ENCODE measurements at regions not wholly inside any gene's neighbourhood (a gene's known extent, or its start where the extent isn't known, plus 50 kb on each side); places are given as distances from the start of the nearest gene placed in this dataset.

DNA sequence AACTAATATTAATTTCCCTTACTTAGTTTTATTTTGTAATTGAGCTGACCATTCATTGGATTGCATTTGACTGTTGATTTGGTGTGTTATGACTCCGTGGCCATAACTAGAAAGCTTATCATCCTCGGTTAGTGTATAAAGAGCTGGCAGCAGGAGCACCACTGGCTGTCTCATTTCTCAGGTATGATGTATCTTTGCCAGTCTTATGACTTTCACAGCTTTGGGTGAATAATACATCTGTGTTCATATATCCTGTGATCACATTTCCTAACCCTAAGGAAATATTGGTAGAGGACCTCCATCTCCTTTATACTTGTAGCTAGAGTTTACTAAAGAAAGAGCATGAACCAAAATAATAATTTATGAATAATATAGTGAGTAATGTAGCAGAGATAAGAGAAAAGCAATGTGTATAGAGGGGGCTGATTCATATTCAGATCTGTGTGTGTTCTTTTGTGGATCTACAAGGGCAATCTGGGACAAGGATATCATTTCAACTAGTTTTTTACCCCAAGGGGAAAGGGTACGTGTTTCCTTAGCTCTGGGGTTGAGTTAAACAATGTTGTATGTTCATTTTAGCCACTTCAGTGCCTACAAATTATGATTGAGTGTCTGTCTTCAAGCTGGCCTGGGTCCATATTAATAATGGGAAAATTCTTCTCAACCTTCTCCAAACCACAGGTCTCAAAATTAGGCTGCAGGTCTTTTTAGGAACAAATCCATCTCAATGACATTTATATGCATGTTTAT, 901.7 kb downstream of the NTRK3 start:
- ChIA-PET CTCF (interaction anchor here (1.3 kb wide), 1 partner anchor 15 kb away, joined by 4 read pairs; no protein-coding TSS in a partner anchor), POLR2A (no interaction called here)
- Histone ChIP-seq H3K4me3 (ENCODE audit: low read length) (no peak overlapping the region), H3K27ac (ENCODE audit: low read depth in 1 of 2, low read length in 2 of 2) (no peak overlapping the region), H3K9me3 (ENCODE audit: control insufficient read depth in 1 of 2, insufficient read depth in 1 of 2, low read length in 2 of 2) (no peaks in the 10 kb centered on the region), H3K36me3 (ENCODE audit: insufficient read depth, low read length) (no peaks in the 10 kb centered on the region), H3K4me1 (ENCODE audit: insufficient read depth, low read length) (no peaks in the 10 kb centered on the region), H3K27me3 (ENCODE audit: control insufficient read depth in 1 of 2, insufficient read depth in 2 of 2, low read length in 2 of 2) (no peaks in the 10 kb centered on the region)
- Mint-ChIP-seq H3K27ac (no peak overlapping the region), H3K9me3 (peaks cover 3% of the 10 kb centered on the region), H3K27me3 (no peaks in the 10 kb centered on the region), H3K4me1 (ENCODE audit: low read depth) (no peaks in the 10 kb centered on the region), H3K4me3 (no peak overlapping the region), H3K36me3 (ENCODE audit: low read depth) (no peaks in the 10 kb centered on the region)
- no peak for DNase-seq
- TF ChIP-seq, protein P1, sequence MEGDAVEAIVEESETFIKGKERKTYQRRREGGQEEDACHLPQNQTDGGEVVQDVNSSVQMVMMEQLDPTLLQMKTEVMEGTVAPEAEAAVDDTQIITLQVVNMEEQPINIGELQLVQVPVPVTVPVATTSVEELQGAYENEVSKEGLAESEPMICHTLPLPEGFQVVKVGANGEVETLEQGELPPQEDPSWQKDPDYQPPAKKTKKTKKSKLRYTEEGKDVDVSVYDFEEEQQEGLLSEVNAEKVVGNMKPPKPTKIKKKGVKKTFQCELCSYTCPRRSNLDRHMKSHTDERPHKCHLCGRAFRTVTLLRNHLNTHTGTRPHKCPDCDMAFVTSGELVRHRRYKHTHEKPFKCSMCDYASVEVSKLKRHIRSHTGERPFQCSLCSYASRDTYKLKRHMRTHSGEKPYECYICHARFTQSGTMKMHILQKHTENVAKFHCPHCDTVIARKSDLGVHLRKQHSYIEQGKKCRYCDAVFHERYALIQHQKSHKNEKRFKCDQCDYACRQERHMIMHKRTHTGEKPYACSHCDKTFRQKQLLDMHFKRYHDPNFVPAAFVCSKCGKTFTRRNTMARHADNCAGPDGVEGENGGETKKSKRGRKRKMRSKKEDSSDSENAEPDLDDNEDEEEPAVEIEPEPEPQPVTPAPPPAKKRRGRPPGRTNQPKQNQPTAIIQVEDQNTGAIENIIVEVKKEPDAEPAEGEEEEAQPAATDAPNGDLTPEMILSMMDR (IDR thresholded peaks at IDR 0.05), result no peak
- ATAC-seq (ENCODE audit: poor library complexity), result no peak
- intact Hi-C loops (cut with DNase I, micrococcal nuclease), result no loop called here

DNA sequence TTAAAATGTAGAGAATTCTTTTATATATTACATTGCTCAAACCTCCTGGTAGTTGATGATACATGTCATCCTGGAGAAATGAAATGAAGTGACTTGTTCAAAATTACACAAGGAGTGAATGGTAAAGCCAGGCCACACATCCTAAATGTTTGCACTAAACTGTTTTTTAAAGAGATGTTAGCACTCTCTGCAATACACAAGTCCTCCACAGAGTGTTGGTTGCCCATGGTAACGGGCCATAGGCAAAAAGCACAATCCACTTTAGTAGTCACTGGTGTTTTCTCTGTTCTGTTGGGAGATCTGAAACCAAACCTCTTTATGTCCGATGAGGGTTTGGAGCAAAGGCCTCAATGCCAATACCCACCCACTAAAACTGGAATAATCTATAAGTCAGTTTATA, 907.4 kb downstream of the NTRK3 start:
- no peak overlapping the region for H3K27ac ChIP-seq (ENCODE audit: low read depth in 1 of 2, low read length in 2 of 2)
- Mint-ChIP-seq H3K27me3 (no peaks in the 10 kb centered on the region), H3K4me3 (no peak overlapping the region), H3K9me3 (peaks cover 6% of the 10 kb centered on the region), H3K27ac (no peak overlapping the region), H3K4me1 (ENCODE audit: low read depth) (no peaks in the 10 kb centered on the region), H3K36me3 (ENCODE audit: low read depth) (no peaks in the 10 kb centered on the region)
- no peaks in the 10 kb centered on the region for H3K4me1 ChIP-seq (ENCODE audit: insufficient read depth, low read length)
- H3K36me3 ChIP-seq (ENCODE audit: insufficient read depth, low read length), result no peaks in the 10 kb centered on the region
- TF ChIP-seq, protein P1 (IDR thresholded peaks at IDR 0.05), result no peak
- CTCF ChIA-PET, result no interaction called here
- no peak overlapping the region for H3K4me3 ChIP-seq (ENCODE audit: low read length)
- POLR2A ChIA-PET, result no interaction called here
- no peaks in the 10 kb centered on the region for H3K9me3 ChIP-seq (ENCODE audit: control insufficient read depth in 1 of 2, insufficient read depth in 1 of 2, low read length in 2 of 2)
- no peak for ATAC-seq (ENCODE audit: poor library complexity)
- H3K27me3 ChIP-seq (ENCODE audit: control insufficient read depth in 1 of 2, insufficient read depth in 2 of 2, low read length in 2 of 2), result no peaks in the 10 kb centered on the region
- no peak for DNase-seq
- intact Hi-C loops (cut with DNase I, micrococcal nuclease), result no loop called here

DNA sequence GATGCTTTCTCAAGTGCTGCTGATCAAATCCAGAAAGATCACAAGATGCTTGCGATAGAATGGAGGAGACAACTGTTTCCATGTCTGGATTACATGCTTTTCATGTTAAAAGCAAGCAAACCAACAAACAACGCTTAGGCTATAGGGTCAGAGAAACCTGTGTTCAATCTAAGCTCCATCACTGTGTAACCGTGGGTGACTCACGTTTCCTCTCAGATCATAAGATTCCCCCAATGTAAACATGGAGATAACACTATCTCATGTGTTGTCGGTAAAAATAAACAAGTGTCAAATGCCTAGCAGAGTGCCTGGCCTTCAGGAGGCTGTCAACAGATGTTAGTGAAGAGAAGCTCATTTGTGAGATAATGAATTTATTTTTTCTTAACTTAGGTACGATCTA, 907.8 kb downstream of the NTRK3 start:
- Histone ChIP-seq H3K27ac (ENCODE audit: low read depth in 1 of 2, low read length in 2 of 2) (no peak overlapping the region), H3K9me3 (ENCODE audit: control insufficient read depth in 1 of 2, insufficient read depth in 1 of 2, low read length in 2 of 2) (no peaks in the 10 kb centered on the region), H3K4me3 (ENCODE audit: low read length) (no peak overlapping the region), H3K27me3 (ENCODE audit: control insufficient read depth in 1 of 2, insufficient read depth in 2 of 2, low read length in 2 of 2) (no peaks in the 10 kb centered on the region), H3K4me1 (ENCODE audit: insufficient read depth, low read length) (no peaks in the 10 kb centered on the region), H3K36me3 (ENCODE audit: insufficient read depth, low read length) (no peaks in the 10 kb centered on the region)
- no peak overlapping the region for H3K27ac Mint-ChIP-seq
- no peak overlapping the region for H3K4me3 Mint-ChIP-seq
- TF ChIP-seq, protein P1 (IDR thresholded peaks at IDR 0.05), result no peak
- CTCF ChIA-PET, result no interaction called here
- peaks cover 6% of the 10 kb centered on the region for H3K9me3 Mint-ChIP-seq
- no peaks in the 10 kb centered on the region for H3K36me3 Mint-ChIP-seq (ENCODE audit: low read depth)
- POLR2A ChIA-PET, result no interaction called here
- no peaks in the 10 kb centered on the region for H3K27me3 Mint-ChIP-seq
- intact Hi-C loops (cut with DNase I, micrococcal nuclease), result no loop called here
- DNase-seq (no peak), ATAC-seq (ENCODE audit: poor library complexity) (no peak)
- no peaks in the 10 kb centered on the region for H3K4me1 Mint-ChIP-seq (ENCODE audit: low read depth)

Measured in CD4-positive, alpha-beta T cell (primary cell).